Astrocyte of the cerebellum (primary cell): ENCODE measurements at regions not wholly inside any gene's neighbourhood (a gene's known extent, or its start where the extent isn't known, plus 50 kb on each side); places are given as distances from the start of the nearest gene placed in this dataset.

ENCODE experiments used
- DNase-seq: peaks from one replicate; pipeline ENCODE4 v3.0.0-alpha.2; 2011; ENCODE audit warnings: low read depth
- H3K4me3 ChIP-seq: 2 replicates; pipeline ENCODE4 v1.5.1; 2011; ENCODE audit warnings: mild to moderate bottlenecking, low read depth, low read length, moderate library complexity
- in situ Hi-C: cut with HindIII; loops from 2 replicates; pipeline ENCODE4 v1.10.0; 2017; ENCODE audit warnings: low sequenced_read_pairs
- TF ChIP-seq, protein P1 (sequence below): IDR thresholded peaks from 2 replicates; pipeline ENCODE4 v1.5.1; 2012; ENCODE audit warnings: low read length, low read depth, moderate library complexity, mild to moderate bottlenecking; ENCODE audit errors: missing control alignments

DNA sequence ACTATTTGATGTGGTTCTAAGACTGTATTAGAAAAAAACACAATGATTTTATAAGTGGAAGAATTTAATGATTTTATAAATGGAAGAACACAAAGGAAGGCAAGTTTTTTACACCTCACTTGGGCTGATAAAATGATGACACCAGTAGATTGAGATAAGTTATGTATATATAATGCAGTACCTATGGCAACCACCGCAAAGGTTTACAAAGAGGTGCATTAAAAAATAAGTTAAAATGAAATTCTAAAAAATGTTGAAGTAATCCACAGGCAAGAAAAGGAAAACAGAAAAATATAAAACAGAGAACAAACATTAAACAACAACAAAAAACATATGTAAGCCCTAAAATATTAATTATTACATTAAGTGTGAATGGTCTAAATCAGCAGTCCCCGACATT is 490.9 kb upstream of the AADAT start:
- H3K4me3 ChIP-seq = no peak overlapping the region
- no peak for DNase-seq
- TF ChIP-seq, protein P1, sequence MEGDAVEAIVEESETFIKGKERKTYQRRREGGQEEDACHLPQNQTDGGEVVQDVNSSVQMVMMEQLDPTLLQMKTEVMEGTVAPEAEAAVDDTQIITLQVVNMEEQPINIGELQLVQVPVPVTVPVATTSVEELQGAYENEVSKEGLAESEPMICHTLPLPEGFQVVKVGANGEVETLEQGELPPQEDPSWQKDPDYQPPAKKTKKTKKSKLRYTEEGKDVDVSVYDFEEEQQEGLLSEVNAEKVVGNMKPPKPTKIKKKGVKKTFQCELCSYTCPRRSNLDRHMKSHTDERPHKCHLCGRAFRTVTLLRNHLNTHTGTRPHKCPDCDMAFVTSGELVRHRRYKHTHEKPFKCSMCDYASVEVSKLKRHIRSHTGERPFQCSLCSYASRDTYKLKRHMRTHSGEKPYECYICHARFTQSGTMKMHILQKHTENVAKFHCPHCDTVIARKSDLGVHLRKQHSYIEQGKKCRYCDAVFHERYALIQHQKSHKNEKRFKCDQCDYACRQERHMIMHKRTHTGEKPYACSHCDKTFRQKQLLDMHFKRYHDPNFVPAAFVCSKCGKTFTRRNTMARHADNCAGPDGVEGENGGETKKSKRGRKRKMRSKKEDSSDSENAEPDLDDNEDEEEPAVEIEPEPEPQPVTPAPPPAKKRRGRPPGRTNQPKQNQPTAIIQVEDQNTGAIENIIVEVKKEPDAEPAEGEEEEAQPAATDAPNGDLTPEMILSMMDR = no peak
- in situ Hi-C loops = no loop called here

- TF ChIP-seq, protein P1 = no peak
- no peak for DNase-seq
- in situ Hi-C loops = no loop called here
- H3K4me3 ChIP-seq = no peak overlapping the region
These were observed 449.2 kb upstream of the AADAT start for GRCh38 chr4:170538821-170539473.

GRCh38 chr4:170529748-170530722 is 440.3 kb upstream of the AADAT start:
- no peak overlapping the region for H3K4me3 ChIP-seq
- in situ Hi-C loops = no loop called here
- no peak for DNase-seq
- TF ChIP-seq, protein P1 = no peak

- in situ Hi-C loops = no loop called here
- H3K4me3 ChIP-seq = no peak overlapping the region
- no peak for DNase-seq
- TF ChIP-seq, protein P1 = no peak
These were observed 436.7 kb upstream of the AADAT start for GRCh38 chr4:170526471-170526870.

DNA sequence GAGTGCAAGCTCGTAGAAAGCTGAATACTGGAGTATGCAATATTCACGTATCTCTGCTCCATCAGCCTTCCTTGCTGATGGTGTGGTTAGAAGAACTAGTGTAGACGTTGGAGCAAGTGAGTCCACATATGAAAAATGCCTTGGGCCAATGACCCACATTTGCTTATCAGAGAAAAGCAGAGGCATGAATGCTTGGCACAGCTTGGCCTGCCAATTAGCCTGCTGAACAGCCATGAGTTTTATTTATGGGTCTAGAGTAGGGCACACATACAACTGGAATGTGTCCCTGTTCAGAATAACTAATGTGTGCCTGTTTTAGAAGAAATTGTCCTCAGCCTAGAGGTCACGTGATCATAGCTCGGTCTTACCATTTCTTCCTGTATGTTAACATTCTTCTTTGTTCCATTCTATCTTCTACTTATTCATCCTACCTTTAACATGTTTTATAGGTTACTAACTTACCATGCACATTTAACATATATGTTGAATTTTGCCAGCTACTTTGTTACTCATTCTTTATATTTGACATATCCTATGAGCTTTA is 432.7 kb upstream of the AADAT start:
- TF ChIP-seq, protein P1 = no peak
- in situ Hi-C loops = loop anchor here (5.0 kb wide), 1 partner anchor 50 kb away; no protein-coding TSS in a partner anchor
- no peak overlapping the region for H3K4me3 ChIP-seq
- DNase-seq = no peak

GRCh38 chr4:170497689-170498088 is 407.9 kb upstream of the AADAT start:
- no peak for DNase-seq
- TF ChIP-seq, protein P1 = no peak
- H3K4me3 ChIP-seq = no peak overlapping the region
- in situ Hi-C loops = no loop called here
